ENCODE measurements at regions not wholly inside any gene's neighbourhood (a gene's known extent, or its start where the extent isn't known, plus 50 kb on each side); places are given as distances from the start of the nearest gene placed in this dataset.
"Not testable (repeated sequence)": the region's sequence is repeated elsewhere in the genome, so short reads cannot be mapped to it uniquely, and the experiment has no call there.

- not testable (repeated sequence) for FAIRE-seq; DNase-seq (ENCODE audit: low spot score)
Measured at GRCh38 chr20:64327223-64327549, 71.6 kb downstream of the PCMTD2 start.

GRCh38 chr20:64327550-64328317 lies 72.2 kb downstream of the PCMTD2 start:
- not testable (repeated sequence) for DNase-seq (ENCODE audit: low spot score)
- FAIRE-seq, result peak; percentile 82

- not testable (repeated sequence) for DNase-seq (ENCODE audit: low spot score); FAIRE-seq
Measured at GRCh38 chr20:64328595-64329250, 73.2 kb downstream of the PCMTD2 start.

GRCh38 chr20:64332627-64333026 lies 77.1 kb downstream of the PCMTD2 start:
- DNase-seq (ENCODE audit: low spot score); FAIRE-seq: not testable (repeated sequence)

Data from urothelium cell line (cell line).